Upper lobe of left lung (tissue), 4 donors: ENCODE measurements at regions not wholly inside any gene's neighbourhood (a gene's known extent, or its start where the extent isn't known, plus 50 kb on each side); places are given as distances from the start of the nearest gene placed in this dataset.

Source experiments
- CTCF ChIP-seq, 6 experiments: fragments of 450-650 bp in 4 of 6; fragments of 200-600 bp in 2 of 6; sonication (generic) in 2 of 6; IDR thresholded peaks; one replicate each; pipeline ENCODE4 v1.5.1; 2016 to 2019; ENCODE audit warnings: antibody characterized with exemption in 6 of 6
- POLR2A ChIP-seq, 4 donors: fragments of 450-650 bp; IDR thresholded peaks; one replicate each; pipeline ENCODE4 v1.5.1; 2016 to 2017; ENCODE audit warnings: antibody characterized with exemption in 4 of 4, mild to moderate bottlenecking in 2 of 4

- TF ChIP-seq CTCF (IDR thresholded peaks at IDR 0.05), result no peak
- no peak for TF ChIP-seq POLR2A (IDR thresholded peaks at IDR 0.05)
Observed at GRCh38 chr10:56763090-56763489, 402.0 kb upstream of the ZWINT start.
